B cell (primary cell): ENCODE measurements at regions not wholly inside any gene's neighbourhood (a gene's known extent, or its start where the extent isn't known, plus 50 kb on each side); places are given as distances from the start of the nearest gene placed in this dataset.

Experiments used
- ATAC-seq: fragments of 200-7000 bp; cut with Tn5 transposase; one replicate; pipeline ENCODE4 v1.10.0; 2021; ENCODE audit warnings: low read depth, mild to moderate bottlenecking, moderate number of reproducible peaks, moderate library complexity
- CTCF ChIA-PET: fragments of 350-600 bp; sonication (Branson Sonifier 250); formaldehyde crosslinking; loops from one replicate; lab custom pipeline; 2021; ENCODE audit warnings: antibody characterized with exemption, inconsistent platforms; lab: Charles Lee
- POLR2A ChIA-PET: fragments of 350-600 bp; sonication (Branson Sonifier 250); formaldehyde crosslinking; loops from one replicate; lab custom pipeline; 2021; ENCODE audit warnings: antibody characterized with exemption; lab: Charles Lee
- DNase-seq: peaks from one replicate; pipeline ENCODE4 v3.0.0; 2013
- H2AFZ ChIP-seq: 2 replicates; pipeline ENCODE4 v1.6.1; 2012; ENCODE audit warnings: mild to moderate bottlenecking, low read depth, low read length; ENCODE audit not compliant: insufficient read depth, poor library complexity, severe bottlenecking
- H3K27ac ChIP-seq, 2 donors: 1 replicate in 1 of 2; 2 replicates in 1 of 2; pipeline ENCODE4 v1.5.1; 2012 to 2013; ENCODE audit warnings: low read length in 2 of 2, mild to moderate bottlenecking in 2 of 2, moderate library complexity in 1 of 2
- H3K27me3 ChIP-seq, 4 experiments: fragments of 200-600 bp in 1 of 4; sonication (generic) in 1 of 4; replicated peaks in 1 of 4; 1 replicate in 2 of 4; 2 replicates in 2 of 4; pipeline versions ENCODE4 v1.6.1 to v1.7.0; 2013 to 2016; ENCODE audit warnings: low read length in 3 of 4, mild to moderate bottlenecking in 2 of 4, mixed read lengths in 1 of 4, moderate library complexity in 1 of 4; ENCODE audit not compliant: insufficient read depth in 4 of 4, control insufficient read depth in 3 of 4; ENCODE audit errors: control extremely low read depth in 1 of 4
- H3K36me3 ChIP-seq, 2 experiments: replicated peaks in 1 of 2; 1 replicate in 1 of 2; 2 replicates in 1 of 2; pipeline versions ENCODE4 v1.6.1 to v1.7.1; 2013; ENCODE audit warnings: low read length in 1 of 2; ENCODE audit not compliant: insufficient read depth in 2 of 2, control insufficient read depth in 1 of 2; ENCODE audit errors: control extremely low read depth in 1 of 2, extremely low read depth in 1 of 2
- H3K4me1 ChIP-seq, 2 donors: fragments of 200-600 bp in 1 of 2; sonication (generic) in 1 of 2; 1 replicate in 1 of 2; 2 replicates in 1 of 2; pipeline versions ENCODE4 v1.5.1 to v1.6.1; 2013 to 2017; ENCODE audit warnings: low read length in 2 of 2; ENCODE audit not compliant: control insufficient read depth in 2 of 2, insufficient read depth in 2 of 2
- H3K4me2 ChIP-seq: replicated peaks from 2 replicates; pipeline ENCODE3; 2012; ENCODE audit warnings: mild to moderate bottlenecking, low read depth, low read length; ENCODE audit not compliant: poor library complexity, severe bottlenecking
- H3K4me3 ChIP-seq, 5 experiments: fragments of 200-600 bp in 1 of 5; sonication (generic) in 1 of 5; 1 replicate in 3 of 5; 2 replicates in 2 of 5; pipeline versions ENCODE4 v1.5.1 to v1.7.0; 2011 to 2016; ENCODE audit warnings: low read length in 4 of 5, mild to moderate bottlenecking in 4 of 5, low read depth in 2 of 5, control low read depth in 1 of 5, moderate library complexity in 1 of 5; ENCODE audit not compliant: insufficient read depth in 1 of 5; ENCODE audit errors: control extremely low read depth in 1 of 5, extremely low read depth in 1 of 5
- H3K79me2 ChIP-seq: fragments of 200-600 bp; sonication (generic); one replicate; pipeline ENCODE4 v1.6.0; 2016; ENCODE audit warnings: low read length; ENCODE audit not compliant: control insufficient read depth, insufficient read depth
- H3K9ac ChIP-seq: fragments of 200-600 bp; sonication (generic); 2 replicates; pipeline ENCODE4 v1.6.1; 2017; ENCODE audit warnings: mild to moderate bottlenecking, low read length, moderate library complexity
- H3K9me3 ChIP-seq, 3 donors: one replicate each; pipeline versions ENCODE4 v1.6.1 to v1.7.1; 2013; ENCODE audit warnings: low read length in 2 of 3; ENCODE audit not compliant: control insufficient read depth in 2 of 3, insufficient read depth in 1 of 3; ENCODE audit errors: control extremely low read depth in 1 of 3
- H4K20me1 ChIP-seq: 2 replicates; pipeline ENCODE4 v1.6.0; 2012; ENCODE audit warnings: mild to moderate bottlenecking, low read length; ENCODE audit not compliant: insufficient read depth, control insufficient read depth, poor library complexity, severe bottlenecking
- H3K27ac Mint-ChIP-seq: one replicate; pipeline ENCODE4 v1.8.0; 2021; ENCODE audit warnings: mixed read lengths
- H3K27me3 Mint-ChIP-seq: one replicate; pipeline ENCODE4 v1.8.0; 2021; ENCODE audit warnings: mixed read lengths
- H3K4me1 Mint-ChIP-seq: one replicate; pipeline ENCODE4 v1.8.0; 2021; ENCODE audit warnings: mixed read lengths
- H3K4me3 Mint-ChIP-seq: one replicate; pipeline ENCODE4 v1.8.0; 2021; ENCODE audit warnings: mixed read lengths
- H3K9me3 Mint-ChIP-seq: one replicate; pipeline ENCODE4 v1.8.0; 2022; ENCODE audit warnings: mixed read lengths; ENCODE audit not compliant: insufficient read depth
- CTCF ChIP-seq: fragments of 200-600 bp; IDR thresholded peaks from one replicate; pipeline ENCODE4 v1.8.0; 2022; ENCODE audit warnings: antibody characterized with exemption, mild to moderate bottlenecking
- EZH2 ChIP-seq: IDR thresholded peaks from 2 replicates; pipeline ENCODE4 v1.6.1; 2012; ENCODE audit warnings: borderline replicate concordance, low read depth, mild to moderate bottlenecking, moderate library complexity, low read length; ENCODE audit not compliant: insufficient read depth, poor library complexity, severe bottlenecking
- WGBS: methylation state at CpG from one replicate; pipeline ENCODE4 v1.1.5; 2013; ENCODE audit warnings: missing lambda C conversion rate; ENCODE audit not compliant: insufficient coverage; 5-methylcytosine and 5-hydroxymethylcytosine counted together
- intact Hi-C: fragments of 100-400 bp; cut with micrococcal nuclease; formaldehyde crosslinking; loops from one replicate; pipeline ENCODE4 v1.10.0; 2022

DNA sequence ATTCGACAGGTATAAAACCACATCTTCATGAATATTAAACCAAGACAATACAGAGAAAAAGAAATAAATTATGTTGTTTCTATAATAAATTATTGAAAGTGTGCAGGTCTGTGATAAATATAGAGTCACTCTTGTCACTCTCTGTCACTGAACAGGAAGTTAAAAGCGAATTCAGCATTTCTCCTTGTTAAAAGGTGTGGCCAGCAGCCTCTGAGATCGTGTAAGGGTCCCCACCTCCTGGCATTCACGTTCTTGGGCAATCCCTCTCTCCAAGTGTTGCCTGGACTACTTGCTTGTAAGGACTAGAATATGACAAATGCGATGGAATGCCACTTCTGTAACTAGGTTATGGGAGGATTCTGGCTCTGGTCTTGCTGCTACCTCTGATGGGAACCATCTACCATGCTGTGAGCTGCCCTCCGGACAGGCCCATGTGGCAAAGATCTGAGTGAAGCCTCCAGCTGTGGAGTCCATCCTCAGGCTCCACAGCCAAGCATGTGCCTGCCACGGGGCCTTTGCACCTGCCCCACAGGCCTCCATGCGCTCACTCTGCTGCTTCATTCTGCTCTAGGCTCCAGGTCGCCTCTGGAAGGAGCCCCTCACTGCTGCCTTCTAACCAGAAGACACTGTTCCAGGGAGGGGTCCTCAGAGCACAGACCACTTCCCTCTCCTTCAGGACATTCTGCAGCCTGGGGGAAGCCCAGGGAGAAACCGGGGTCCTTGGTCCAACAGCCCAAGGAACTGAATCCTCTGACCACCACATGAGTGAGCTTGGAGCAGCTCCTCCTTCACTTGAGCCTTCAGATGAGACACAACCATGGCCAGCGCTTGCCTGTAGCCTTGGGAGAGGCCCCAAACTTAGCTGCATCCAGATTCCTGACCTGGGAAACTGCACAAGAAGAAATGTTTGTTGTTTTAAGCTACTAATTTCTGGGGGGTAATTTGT is 202.9 kb upstream of the HDAC4 start:
- Histone ChIP-seq H4K20me1 (no peaks in the 10 kb centered on the region), H3K79me2 (no peaks in the 10 kb centered on the region), H3K4me1 (no peaks in the 10 kb centered on the region), H3K9ac (no peak overlapping the region), H3K9me3 (peaks cover 0 to 6% (median 0%) of the 10 kb centered on the region in 3 donors), H3K36me3 (no peaks in the 10 kb centered on the region), H3K4me2 (no peak overlapping the region), H3K4me3 (no peak overlapping the region), H3K27me3 (no peaks in the 10 kb centered on the region), H2AFZ (no peak overlapping the region), H3K27ac (no peak overlapping the region)
- CTCF ChIA-PET, result no interaction called here
- TF ChIP-seq CTCF, result no peak
- TF ChIP-seq EZH2, result no peak
- intact Hi-C loops, result no loop called here
- H3K4me1 Mint-ChIP-seq, result no peaks in the 10 kb centered on the region
- WGBS, result 75% methylated on average over 9 of the region's 11 CpGs
- H3K4me3 Mint-ChIP-seq, result no peak overlapping the region
- POLR2A ChIA-PET, result no interaction called here
- ATAC-seq, result no peak
- DNase-seq, result no peak
- peaks cover 13% of the 10 kb centered on the region for H3K27me3 Mint-ChIP-seq
- H3K9me3 Mint-ChIP-seq, result no peaks in the 10 kb centered on the region
- H3K27ac Mint-ChIP-seq, result no peak overlapping the region
